ENCODE measurements at regions not wholly inside any gene's neighbourhood (a gene's known extent, or its start where the extent isn't known, plus 50 kb on each side); places are given as distances from the start of the nearest gene placed in this dataset.
"Not testable (repeated sequence)": the region's sequence is repeated elsewhere in the genome, so short reads cannot be mapped to it uniquely, and the experiment has no call there.

GRCh38 chr5:112472614-112473013 lies 53.5 kb upstream of the EPB41L4A start:
- no peak for DNase-seq (ENCODE audit: low read depth)

DNA sequence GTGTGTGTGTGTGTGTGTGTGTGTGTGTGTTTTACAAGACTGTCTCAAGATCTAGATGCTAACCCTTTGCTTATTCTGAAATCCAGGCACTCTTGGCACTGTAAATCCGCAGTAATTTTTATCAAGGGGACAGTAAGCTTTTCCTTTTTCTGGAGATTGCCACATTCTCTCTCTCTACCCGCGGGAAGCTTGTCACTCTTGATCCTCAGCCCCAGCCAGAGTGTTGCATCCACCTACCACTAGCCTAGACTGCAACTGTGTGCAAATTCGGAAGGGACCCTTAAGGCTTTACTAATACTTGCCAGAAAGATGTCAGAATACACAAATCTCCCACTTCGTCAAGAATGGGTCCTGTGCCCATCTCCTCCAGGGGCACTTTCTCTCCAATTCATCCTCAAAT lies 54.9 kb upstream of the EPB41L4A start:
- DNase-seq (ENCODE audit: low read depth) = no peak

DNA sequence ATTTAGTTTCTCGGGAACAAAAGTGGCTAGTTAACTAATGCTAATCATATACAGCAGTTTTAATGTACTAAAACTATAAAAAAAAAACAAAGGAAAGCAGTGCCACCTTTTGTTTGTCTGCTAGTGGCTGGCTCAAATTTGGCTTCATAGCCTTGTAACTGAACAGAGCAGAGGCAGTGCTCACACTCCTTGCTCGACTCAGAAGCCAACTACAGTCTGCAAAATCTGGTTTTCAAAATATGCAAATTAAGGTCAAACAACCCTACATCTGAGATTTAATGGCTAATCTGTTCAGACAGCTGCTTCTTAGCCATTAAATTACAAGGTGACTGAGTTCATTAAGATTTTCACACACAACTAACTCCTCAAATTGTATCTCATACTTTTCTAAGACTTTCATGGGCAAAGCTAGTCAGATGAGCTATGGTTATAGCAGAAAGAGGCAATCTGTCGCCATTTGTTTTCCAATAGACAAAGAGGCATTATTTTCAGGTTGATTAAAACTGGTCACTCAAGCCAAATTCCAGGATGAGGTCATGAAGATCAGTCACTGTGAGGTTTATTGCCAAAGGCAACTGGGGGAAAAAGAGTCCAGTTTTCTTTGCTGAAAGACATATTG lies 56.8 kb upstream of the EPB41L4A start:
- DNase-seq (ENCODE audit: low read depth) = no peak

DNA sequence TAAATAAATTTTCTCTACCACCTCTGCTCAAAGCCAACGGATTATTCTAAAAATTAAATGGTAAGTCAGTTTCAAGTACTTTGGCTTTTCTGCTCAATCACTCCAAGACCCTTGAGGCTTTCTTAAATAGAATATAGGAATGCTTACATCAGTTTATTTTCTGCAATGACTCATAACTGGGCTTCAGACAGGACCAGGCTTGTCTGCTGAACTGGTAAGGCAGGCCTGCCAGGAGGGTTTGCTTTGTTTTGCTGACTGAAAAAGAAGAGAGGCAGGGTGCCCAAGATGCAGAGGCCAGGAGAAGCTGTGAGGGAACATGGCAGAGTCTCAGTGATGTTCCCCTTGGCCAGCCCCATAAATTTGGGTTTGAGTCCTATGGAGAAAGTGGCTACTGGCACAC lies 60.3 kb upstream of the EPB41L4A start:
- no peak for DNase-seq (ENCODE audit: low read depth)

GRCh38 chr5:112480501-112480900 lies 61.4 kb upstream of the EPB41L4A start:
- DNase-seq (ENCODE audit: low read depth) = no peak

- no peak for DNase-seq (ENCODE audit: low read depth)
These were observed 64.6 kb upstream of the EPB41L4A start for GRCh38 chr5:112483704-112484103.

GRCh38 chr5:112485934-112486355 lies 66.9 kb upstream of the EPB41L4A start:
- no peak for DNase-seq (ENCODE audit: low read depth)

- DNase-seq (ENCODE audit: low read depth) = no peak
These were observed 72.2 kb upstream of the EPB41L4A start for GRCh38 chr5:112491257-112491656.

- peak; percentile 26 for DNase-seq (ENCODE audit: low read depth)
These were observed 73.2 kb upstream of the EPB41L4A start for GRCh38 chr5:112492291-112492690.

- DNase-seq (ENCODE audit: low read depth) = not testable (repeated sequence)
These were observed 84.8 kb upstream of the EPB41L4A start for GRCh38 chr5:112503749-112504501.

DNA sequence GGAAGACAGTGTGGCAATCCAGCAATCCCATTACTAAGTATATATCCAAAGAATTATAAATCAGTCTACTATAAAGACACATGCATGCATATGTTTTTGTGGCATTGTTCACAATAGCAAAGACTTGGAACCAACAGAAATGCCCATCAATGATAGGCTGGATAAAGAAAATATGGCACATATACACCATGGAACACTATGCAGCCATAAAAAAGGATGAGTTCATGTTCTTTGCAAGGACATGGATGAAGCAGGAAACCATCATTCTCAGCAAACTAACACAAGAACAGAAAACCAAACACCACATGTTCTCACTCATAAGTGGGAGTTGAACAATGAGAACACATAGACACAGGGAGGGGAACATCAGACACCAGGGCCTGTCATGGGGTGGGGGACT lies 90.0 kb upstream of the EPB41L4A start:
- DNase-seq (ENCODE audit: low read depth) = not testable (repeated sequence)

DNA sequence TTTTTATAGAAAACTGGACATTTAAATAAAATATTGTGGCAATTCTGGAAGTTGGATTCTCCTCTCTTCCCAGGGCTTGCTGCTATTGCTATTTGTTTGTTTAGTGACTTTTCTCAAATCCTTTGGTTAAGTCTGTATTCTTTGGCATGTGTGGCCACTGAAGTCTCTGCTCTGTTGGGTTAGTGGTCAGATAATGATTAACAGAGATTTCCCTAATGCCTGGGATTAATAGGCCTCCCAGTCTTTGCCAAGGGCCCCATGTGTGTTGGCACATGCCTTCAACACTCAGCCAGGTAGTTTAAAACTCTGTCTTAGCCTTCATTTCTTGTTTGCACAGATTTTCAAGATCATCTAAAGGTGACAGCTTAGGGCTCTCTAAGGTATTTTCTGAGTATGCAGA lies 92.8 kb upstream of the EPB41L4A start:
- DNase-seq (ENCODE audit: low read depth) = no peak

DNA sequence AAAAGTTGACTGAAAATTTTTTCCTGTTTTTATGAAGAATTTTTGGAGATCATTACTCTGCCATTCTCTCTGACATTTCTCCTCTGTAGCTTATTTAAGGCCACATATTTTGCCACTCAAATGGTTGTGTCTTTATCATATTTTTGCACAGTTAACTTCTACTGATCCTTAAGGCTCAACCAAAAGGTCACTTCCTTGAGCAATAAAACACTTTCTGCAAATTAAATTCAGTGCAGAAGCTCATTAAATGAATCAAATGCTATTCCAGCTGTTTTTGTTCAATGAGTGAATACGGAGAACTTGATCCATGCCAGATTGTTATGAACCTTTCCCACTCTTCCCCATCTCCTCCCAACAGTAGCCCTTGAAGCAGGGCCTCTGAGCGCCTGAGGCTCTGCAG lies 93.8 kb upstream of the EPB41L4A start:
- DNase-seq (ENCODE audit: low read depth) = no peak

DNA sequence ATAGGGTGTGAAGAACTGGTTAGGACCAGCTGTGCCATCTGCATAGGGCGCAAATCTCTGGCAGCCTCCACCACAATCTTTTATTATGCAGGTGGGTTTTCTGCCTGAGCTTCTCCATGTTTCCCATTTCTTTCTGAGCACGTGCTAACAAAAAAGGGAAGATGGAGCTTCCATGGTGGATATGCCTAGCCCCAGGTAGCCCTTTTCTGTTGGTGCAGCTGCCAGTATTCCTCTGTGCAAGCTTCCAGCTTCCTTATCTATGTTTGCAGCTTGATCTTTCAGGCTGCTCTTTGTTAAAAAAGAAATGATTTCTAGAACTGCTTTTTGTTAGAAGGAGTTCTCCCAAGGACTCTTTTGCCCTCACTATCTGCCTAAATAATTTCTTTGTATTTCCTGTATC lies 95.0 kb upstream of the EPB41L4A start:
- no peak for DNase-seq (ENCODE audit: low read depth)

GRCh38 chr5:112520474-112520873 lies 101.4 kb upstream of the EPB41L4A start:
- not testable (repeated sequence) for DNase-seq (ENCODE audit: low read depth)

- DNase-seq (ENCODE audit: low read depth) = not testable (repeated sequence)
These were observed 104.0 kb upstream of the EPB41L4A start for GRCh38 chr5:112522891-112523673.

GRCh38 chr5:112523674-112524263 lies 104.7 kb upstream of the EPB41L4A start:
- not testable (repeated sequence) for DNase-seq (ENCODE audit: low read depth)

- no peak for DNase-seq (ENCODE audit: low read depth)
These were observed 106.1 kb upstream of the EPB41L4A start for GRCh38 chr5:112525217-112525616.

DNA sequence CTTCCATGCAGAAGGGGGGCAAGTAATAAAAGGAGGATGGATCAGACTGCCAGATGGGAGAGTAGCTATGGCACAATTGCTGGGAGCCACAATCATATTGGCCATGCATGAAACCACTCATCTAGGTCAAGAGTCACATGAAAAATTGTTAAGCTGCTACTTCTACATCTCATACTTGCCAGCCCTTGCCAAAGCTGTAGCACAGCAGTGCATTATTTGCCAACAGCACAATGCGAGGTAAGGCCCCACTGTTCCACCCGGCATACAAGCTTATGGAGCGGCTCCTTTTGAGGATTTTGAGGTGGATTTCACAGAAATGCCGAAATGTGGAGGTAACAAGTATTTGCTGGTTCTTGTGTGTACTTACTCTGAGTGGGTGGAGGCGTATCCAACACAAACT lies 109.9 kb upstream of the EPB41L4A start:
- DNase-seq (ENCODE audit: low read depth) = no peak

DNA sequence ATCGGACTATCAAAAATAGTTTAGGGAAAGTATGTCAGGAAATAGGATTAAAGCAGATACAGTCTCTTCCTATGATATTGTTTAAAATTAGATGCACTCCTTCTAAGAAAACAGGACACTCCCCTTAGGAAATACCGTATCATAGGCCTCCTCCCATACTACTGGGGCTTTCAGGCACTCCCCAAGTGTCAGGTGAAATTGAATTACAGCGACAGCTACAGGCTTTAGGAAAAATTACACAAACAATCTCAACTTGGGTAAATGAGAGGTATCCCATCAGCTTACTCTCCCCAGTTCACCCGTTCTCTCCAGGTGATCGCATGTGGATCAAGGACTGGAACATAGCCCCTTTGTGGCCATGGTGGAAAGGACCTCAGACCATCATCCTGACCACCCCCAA lies 110.4 kb upstream of the EPB41L4A start:
- no peak for DNase-seq (ENCODE audit: low read depth)

GRCh38 chr5:112532654-112533360 lies 113.7 kb upstream of the EPB41L4A start:
- no peak for DNase-seq (ENCODE audit: low read depth)

- no peak for DNase-seq (ENCODE audit: low read depth)
These were observed 114.3 kb upstream of the EPB41L4A start for GRCh38 chr5:112533362-112533761.

Data from fibroblast of the conjunctiva (primary cell).